Chondrocyte (in vitro differentiated cells): ENCODE measurements at regions not wholly inside any gene's neighbourhood (a gene's known extent, or its start where the extent isn't known, plus 50 kb on each side); places are given as distances from the start of the nearest gene placed in this dataset.
"Not testable (repeated sequence)": the region's sequence is repeated elsewhere in the genome, so short reads cannot be mapped to it uniquely, and the experiment has no call there.

Source experiments
- DNase-seq: peaks from one replicate; pipeline ENCODE4 v3.0.0; 2021; ENCODE audit warnings: mixed read lengths, low spot score
- H3K27ac Mint-ChIP-seq: one replicate; pipeline ENCODE4 v1.8.0; 2021; ENCODE audit warnings: mild to moderate bottlenecking, moderate library complexity, mixed read lengths; ENCODE audit not compliant: unreplicated experiment
- H3K27me3 Mint-ChIP-seq: 2 replicates; pipeline ENCODE4 v1.8.0; 2021; ENCODE audit warnings: low read depth, mixed read lengths
- H3K36me3 Mint-ChIP-seq: 2 replicates; pipeline ENCODE4 v1.8.0; 2021; ENCODE audit warnings: low read depth, mixed read lengths
- H3K4me1 Mint-ChIP-seq: 2 replicates; pipeline ENCODE4 v1.8.0; 2021; ENCODE audit warnings: low read depth, mild to moderate bottlenecking, mixed read lengths
- H3K4me3 Mint-ChIP-seq: one replicate; pipeline ENCODE4 v1.8.0; 2021; ENCODE audit warnings: mild to moderate bottlenecking, moderate library complexity, mixed read lengths; ENCODE audit not compliant: unreplicated experiment
- H3K9me3 Mint-ChIP-seq: 2 replicates; pipeline ENCODE4 v1.8.0; 2021; ENCODE audit warnings: low read depth, mixed read lengths
- TF ChIP-seq, protein P1 (sequence below): fragments of 200-600 bp; sonication (generic); IDR thresholded peaks from 2 replicates; pipeline ENCODE4 v1.5.0; 2021; ENCODE audit warnings: antibody characterized with exemption, mild to moderate bottlenecking, moderate library complexity

DNA sequence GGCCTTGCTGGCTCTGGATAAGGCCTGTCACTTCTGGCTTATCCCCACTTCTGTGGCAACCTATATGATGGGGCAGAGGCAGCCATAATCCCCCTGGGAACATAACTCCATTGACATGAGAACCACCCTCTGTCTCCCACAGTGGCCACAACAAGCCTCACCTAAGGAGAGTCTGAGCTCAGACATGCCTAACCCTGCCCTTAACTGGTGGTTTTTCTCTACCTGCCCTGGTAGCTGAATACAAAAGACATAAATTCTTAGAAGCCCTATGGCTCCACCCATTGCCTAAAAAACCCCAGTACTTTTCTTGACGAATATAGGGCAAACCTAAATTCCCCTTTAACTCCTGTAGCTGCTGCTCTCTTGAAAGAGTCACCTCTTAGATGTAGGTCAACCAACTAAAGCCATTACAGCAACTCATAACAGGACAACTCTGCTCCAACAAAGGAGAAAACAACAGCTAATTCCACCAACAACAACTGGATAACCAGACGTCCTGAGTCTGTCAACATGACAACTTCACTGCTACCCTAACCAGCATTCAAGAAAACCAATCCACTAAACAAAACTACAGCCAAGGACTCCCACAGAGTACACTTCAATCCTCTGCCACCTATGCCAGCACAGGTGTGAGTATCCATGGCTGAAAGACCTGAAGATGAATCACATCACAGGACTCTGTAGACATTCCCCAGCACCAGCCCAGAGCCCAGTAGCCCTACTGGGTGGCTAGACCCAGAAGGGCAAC, 427.7 kb downstream of the PRELID2 start:
- Mint-ChIP-seq H3K9me3 (peaks cover 41% of the 10 kb centered on the region), H3K4me1 (peaks cover 11% of the 10 kb centered on the region), H3K27ac (no peak overlapping the region), H3K36me3 (peaks cover 7% of the 10 kb centered on the region), H3K4me3 (no peak overlapping the region), H3K27me3 (no peaks in the 10 kb centered on the region)
- no peak for DNase-seq
- TF ChIP-seq, protein P1, sequence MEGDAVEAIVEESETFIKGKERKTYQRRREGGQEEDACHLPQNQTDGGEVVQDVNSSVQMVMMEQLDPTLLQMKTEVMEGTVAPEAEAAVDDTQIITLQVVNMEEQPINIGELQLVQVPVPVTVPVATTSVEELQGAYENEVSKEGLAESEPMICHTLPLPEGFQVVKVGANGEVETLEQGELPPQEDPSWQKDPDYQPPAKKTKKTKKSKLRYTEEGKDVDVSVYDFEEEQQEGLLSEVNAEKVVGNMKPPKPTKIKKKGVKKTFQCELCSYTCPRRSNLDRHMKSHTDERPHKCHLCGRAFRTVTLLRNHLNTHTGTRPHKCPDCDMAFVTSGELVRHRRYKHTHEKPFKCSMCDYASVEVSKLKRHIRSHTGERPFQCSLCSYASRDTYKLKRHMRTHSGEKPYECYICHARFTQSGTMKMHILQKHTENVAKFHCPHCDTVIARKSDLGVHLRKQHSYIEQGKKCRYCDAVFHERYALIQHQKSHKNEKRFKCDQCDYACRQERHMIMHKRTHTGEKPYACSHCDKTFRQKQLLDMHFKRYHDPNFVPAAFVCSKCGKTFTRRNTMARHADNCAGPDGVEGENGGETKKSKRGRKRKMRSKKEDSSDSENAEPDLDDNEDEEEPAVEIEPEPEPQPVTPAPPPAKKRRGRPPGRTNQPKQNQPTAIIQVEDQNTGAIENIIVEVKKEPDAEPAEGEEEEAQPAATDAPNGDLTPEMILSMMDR, result no peak

DNA sequence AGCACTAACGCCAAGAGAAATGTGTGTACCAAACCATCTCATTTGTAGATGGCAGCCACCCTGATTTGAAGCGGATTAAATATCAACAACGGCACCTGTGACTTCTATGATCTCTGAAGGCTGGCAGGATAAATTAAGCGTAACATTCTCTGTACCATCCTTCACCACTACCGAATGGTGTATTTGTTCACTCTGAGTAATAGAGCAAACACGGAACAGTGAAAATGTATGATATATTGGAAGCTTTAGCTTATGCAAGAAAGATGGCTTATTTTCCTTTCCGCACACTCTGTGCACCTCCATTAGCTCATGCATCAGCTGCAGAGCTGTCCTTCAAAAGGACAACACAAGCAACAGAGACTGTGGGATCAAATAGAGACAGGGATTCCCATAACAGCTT, 431.1 kb downstream of the PRELID2 start:
- TF ChIP-seq, protein P1, result no peak
- no peak overlapping the region for H3K4me3 Mint-ChIP-seq
- H3K9me3 Mint-ChIP-seq, result peaks cover 16% of the 10 kb centered on the region
- peaks cover 16% of the 10 kb centered on the region for H3K4me1 Mint-ChIP-seq
- no peak overlapping the region for H3K27ac Mint-ChIP-seq
- H3K36me3 Mint-ChIP-seq, result peaks cover 2% of the 10 kb centered on the region
- DNase-seq, result no peak
- H3K27me3 Mint-ChIP-seq, result no peaks in the 10 kb centered on the region

DNA sequence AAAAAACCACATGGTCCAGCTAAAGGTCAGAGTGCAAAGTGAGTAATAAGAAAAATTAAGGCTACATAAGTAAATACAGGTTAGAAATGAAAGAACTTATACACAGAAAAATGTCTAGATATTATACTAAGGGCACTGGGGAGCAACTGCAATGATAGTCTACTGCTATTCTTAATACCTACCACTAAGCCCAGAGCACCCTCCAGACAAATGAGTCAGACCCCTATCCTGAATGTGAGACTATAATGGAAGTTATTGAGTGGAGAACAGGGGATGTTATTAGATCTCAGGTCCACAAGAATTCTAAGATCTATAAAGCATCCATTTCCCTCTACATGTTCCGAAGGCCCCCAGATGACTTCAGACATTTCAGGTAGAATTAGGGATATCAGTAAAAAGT, 438.3 kb downstream of the PRELID2 start:
- Mint-ChIP-seq H3K36me3 (no peaks in the 10 kb centered on the region), H3K27ac (no peak overlapping the region), H3K27me3 (no peaks in the 10 kb centered on the region), H3K4me1 (peaks cover 4% of the 10 kb centered on the region), H3K9me3 (peaks cover 2% of the 10 kb centered on the region), H3K4me3 (no peak overlapping the region)
- TF ChIP-seq, protein P1, result no peak
- DNase-seq, result no peak

DNA sequence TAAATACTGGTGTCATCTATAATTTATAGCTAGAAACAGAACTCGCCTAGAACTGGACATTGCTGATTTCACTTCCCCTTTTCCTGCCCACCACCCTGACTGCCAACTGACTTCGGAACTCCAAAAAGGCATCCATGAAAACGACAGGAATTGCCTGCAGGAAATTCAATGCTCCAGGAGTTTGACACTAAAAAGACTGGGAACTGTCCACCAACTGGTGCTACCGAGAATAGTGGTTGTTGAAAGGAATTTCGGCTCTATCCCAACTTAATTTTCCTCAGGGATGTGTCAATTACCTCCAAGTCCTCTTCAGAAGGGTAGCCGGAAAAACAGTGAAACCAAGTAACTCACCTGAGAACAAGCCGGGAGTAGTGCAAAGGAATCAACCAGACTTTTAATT, 440.0 kb downstream of the PRELID2 start:
- not testable (repeated sequence) for H3K4me1 Mint-ChIP-seq, H3K27ac Mint-ChIP-seq, H3K27me3 Mint-ChIP-seq, H3K4me3 Mint-ChIP-seq, H3K9me3 Mint-ChIP-seq, H3K36me3 Mint-ChIP-seq, DNase-seq

DNA sequence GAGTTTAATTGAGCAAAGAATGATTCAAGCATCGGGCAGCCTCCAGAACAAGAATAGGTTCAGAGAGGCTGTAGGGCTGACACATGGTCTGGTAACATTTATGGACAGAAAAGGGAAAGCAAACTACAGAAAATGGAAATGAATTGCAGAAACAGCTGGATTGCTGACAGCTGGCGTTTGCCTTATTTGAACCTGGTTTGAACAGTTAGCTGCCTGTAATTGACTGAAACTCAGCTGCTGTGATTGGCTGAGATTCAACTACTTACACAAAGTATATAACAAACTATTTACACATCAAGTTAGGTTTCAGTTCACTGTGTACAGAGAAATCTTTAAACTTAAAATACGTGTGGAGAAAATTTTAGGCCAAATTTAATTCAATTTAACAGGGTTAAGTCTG, 441.7 kb downstream of the PRELID2 start:
- Mint-ChIP-seq H3K9me3 (peaks cover 2% of the 10 kb centered on the region), H3K4me1 (no peaks in the 10 kb centered on the region), H3K27me3 (no peaks in the 10 kb centered on the region), H3K4me3 (no peak overlapping the region), H3K27ac (no peak overlapping the region), H3K36me3 (no peaks in the 10 kb centered on the region)
- DNase-seq, result no peak
- TF ChIP-seq, protein P1, result no peak

DNA sequence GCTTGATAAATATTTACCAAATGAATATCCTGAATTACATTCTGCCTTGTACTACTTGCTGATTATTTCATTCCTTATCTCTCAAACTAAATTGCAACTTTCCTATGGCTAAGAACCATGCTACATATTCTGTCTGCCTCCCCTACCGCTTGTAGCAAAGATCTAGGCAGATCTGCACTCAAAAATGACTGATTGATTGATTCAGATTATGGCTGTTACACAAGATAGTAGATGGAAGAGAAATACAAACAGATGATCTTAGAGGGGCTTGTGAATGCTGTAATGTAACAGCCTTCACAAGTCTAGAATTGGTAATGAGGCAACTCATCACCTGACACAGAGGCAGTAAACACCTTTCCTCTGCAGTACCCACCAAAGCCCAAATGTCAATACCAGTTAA, 446.1 kb downstream of the PRELID2 start:
- H3K9me3 Mint-ChIP-seq, result peaks cover 2% of the 10 kb centered on the region
- H3K4me3 Mint-ChIP-seq, result no peak overlapping the region
- no peaks in the 10 kb centered on the region for H3K27me3 Mint-ChIP-seq
- H3K4me1 Mint-ChIP-seq, result no peaks in the 10 kb centered on the region
- H3K36me3 Mint-ChIP-seq, result no peaks in the 10 kb centered on the region
- no peak overlapping the region for H3K27ac Mint-ChIP-seq
- no peak for DNase-seq
- TF ChIP-seq, protein P1, result no peak
